Sciatic nerve (tissue), 2 donors: ENCODE measurements at regions not wholly inside any gene's neighbourhood (a gene's known extent, or its start where the extent isn't known, plus 50 kb on each side); places are given as distances from the start of the nearest gene placed in this dataset.

Experiments used
- ATAC-seq: fragments of 200-7000 bp; cut with Tn5 transposase; one replicate; pipeline ENCODE4 v1.9.1; 2020; ENCODE audit warnings: mild to moderate bottlenecking, moderate library complexity
- DNase-seq: peaks from one replicate; pipeline ENCODE4 v3.0.0-alpha.2; 2020; ENCODE audit warnings: low spot score
- intact Hi-C: fragments of 100-400 bp; cut with DNase I; formaldehyde crosslinking; loops from one replicate; pipeline ENCODE4 v1.14.2; 2022
- donor health status: DM: no; HTN: no; CAD: no.
- donor health status: DM: no; HTN: no; CAD: no.

DNA sequence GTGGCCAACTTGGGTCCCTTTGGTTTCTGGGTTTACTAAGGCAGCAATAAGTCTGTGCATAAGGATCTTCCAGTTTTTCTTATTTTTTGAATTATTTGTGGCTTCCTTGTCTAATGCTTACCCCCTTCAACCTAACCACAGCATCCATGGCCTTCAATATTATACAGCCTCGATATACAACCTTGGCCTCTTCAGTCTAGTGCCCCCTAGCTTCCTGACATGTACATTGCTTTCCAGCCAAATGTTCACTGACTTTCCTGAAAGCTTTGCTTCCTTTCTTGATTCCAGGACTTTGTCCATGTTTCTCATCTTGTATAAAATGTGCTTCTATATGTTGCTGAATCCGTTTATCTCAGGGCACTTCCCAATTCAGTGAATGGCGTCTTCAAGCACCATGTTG, 310.1 kb downstream of the OLFM4 start:
- intact Hi-C loops: no loop called here
- no peak for ATAC-seq

DNA sequence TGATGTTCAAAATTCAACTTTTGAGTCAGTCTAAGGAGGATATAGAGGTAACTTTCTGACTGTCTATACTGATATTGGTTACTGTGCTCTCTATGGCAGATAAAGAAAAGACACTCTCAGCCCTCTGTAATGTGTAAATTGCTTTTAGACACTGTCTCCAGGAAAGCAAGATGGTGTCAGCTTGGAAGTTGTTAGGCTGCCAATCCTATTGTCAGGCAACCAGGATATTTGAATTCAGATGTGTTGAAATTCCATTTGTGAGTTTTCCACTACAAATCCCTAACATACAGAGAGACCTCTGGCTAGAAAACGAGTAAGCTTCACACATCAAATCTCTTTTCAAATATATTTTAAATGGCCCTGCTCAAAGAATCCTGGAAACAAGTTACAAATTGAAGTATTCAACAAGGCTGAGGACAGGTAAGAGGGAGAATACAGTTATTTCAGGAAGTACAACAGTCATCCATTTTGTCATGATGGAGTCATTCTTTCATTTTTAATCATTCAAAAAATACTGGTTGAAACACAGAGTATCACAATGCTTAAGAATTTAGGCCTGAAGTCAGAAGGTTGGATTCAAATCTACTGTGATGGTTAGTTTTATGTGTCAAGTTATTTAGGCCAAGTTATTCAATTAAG, 312.0 kb downstream of the OLFM4 start:
- intact Hi-C loops: no loop called here
- no peak for ATAC-seq

More for the DNA sequence above, 310.1 kb downstream of the OLFM4 start:
- no peak for DNase-seq

DNA sequence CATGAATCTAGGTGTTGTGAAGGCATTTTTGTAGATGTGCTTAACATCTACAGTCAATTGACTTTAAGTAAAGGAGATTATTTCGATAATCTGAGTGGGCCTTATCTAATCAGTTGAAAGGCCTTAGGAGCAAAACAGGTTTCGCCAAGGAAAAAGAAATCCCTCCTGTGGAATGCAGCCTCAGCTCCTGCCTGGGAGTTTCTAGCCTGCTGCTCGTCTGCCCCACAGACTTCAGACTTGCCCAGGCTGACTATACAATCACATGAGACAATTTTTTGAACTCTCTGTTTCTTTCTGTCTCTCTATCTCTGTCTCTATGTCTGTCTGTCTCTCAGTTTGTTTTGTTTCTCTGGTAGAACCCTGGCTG, 312.5 kb downstream of the OLFM4 start:
- DNase-seq: no peak

More for the DNA sequence above, 312.0 kb downstream of the OLFM4 start:
- no peak for DNase-seq

DNA sequence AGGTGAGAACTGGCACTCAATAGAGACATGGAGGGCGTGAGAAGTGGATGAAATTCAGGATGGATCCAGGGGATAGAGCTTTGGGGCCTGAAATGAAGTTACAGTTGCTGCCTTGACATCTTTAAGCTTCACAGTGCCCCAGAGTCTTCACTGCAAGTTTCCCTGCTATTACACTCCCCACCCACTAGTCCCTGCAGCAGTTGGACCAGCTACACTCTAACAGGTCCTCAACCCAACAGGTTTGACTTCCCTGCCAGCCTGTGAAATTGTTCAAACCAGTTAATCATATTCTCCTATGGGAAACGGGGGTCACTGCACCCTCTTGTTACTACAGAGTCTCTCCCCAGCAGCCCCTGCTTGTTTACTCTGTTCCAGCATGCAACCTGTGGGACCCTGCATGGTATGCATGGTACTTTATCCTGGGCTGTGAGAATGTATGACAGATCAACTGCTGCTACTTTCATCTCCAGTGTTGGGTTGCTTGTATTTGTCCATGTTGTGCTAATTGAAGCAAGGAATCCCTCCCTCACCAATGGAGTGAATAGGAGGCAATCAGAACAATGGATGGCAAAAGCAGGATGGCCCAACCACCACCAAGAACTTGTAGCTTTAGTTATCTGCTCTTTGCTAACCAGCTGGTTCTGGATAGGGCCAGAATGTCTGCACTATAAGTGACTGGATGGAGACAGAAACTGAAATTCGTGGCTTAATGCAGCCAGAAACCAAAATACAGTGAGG, 314.2 kb downstream of the OLFM4 start:
- intact Hi-C loops: no loop called here
- no peak for ATAC-seq
- DNase-seq: no peak

More for the DNA sequence above, 312.5 kb downstream of the OLFM4 start:
- intact Hi-C loops: no loop called here
- ATAC-seq: no peak

DNA sequence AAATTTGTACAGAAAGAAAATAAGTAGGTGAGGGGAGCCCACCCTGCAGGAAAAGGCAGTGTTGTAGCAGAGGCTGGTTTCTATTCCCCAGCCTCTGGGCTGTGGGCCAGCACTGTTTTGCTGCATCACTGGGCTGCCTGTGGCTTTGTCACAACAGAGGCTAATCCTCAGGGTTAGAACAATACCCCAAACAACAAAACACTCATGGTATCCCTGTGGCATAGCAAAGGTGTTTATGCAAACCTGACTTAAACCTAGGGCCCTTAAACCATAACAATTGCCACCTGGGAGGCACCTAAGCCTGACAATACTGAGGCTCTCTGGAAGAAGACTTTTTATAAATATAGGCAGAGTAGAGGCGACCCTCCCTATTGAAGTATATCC, 314.7 kb downstream of the OLFM4 start:
- ATAC-seq: no peak
- intact Hi-C loops: no loop called here

DNA sequence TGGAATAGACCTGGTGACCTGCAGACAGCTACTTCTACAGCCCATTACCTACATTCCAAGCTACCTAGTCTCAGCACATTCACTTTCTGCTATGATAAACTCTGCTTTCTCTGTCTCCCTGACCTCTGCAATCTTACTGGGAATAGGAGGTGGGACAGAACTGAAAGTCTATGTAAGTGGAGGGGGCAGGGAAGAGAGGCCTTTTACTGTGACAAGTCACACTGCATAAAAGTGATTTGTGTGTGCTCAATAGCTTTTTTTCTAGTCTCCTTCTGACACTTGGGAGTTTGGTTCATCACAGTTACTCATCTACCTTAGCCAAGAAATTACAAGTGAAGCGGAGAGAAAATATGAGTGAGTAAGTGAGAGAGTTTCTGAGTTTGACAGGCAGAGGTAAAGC, 322.4 kb downstream of the OLFM4 start:
- no peak for DNase-seq
- ATAC-seq: no peak
- intact Hi-C loops: no loop called here

More for the DNA sequence above, 314.7 kb downstream of the OLFM4 start:
- no peak for DNase-seq

DNA sequence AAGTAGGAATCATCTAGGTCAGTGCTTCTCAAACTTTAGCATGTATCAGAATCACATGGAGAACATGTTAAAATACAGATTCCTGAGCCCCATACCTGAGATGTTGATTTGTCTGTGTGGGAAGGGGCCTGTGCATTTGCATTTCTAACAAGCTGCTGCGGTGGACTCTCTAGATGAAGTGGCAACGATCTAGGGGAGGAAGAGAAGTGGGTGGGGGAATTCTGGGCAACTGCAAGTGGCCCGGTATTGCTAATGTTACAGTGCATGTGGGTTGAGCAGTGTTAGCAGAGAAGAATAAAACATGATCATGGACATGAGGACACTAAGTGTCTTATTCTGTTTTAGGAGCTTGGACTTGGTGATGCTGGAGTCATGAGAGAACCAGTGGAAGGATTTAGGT, 329.0 kb downstream of the OLFM4 start:
- intact Hi-C loops: no loop called here
- no peak for DNase-seq
- ATAC-seq: no peak

DNA sequence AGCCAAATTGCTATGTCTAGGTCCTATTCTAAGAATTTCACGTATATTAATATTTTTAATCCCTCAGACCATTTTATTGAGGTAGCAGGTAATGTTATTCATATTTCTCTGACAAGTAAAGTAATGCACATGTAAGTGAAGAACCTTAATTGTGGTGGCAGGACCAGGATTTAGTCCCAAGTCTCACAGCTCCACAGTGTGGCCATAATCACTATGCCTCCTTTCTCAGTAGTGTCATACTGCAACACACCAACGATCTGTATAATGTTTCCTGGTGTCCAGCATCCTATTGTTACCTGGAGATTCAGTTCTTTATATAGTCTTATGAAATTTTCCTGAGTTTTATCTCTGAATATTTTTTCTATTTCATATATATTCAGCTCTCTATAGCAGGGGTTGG, 340.3 kb downstream of the OLFM4 start:
- intact Hi-C loops: no loop called here
- no peak for ATAC-seq

DNA sequence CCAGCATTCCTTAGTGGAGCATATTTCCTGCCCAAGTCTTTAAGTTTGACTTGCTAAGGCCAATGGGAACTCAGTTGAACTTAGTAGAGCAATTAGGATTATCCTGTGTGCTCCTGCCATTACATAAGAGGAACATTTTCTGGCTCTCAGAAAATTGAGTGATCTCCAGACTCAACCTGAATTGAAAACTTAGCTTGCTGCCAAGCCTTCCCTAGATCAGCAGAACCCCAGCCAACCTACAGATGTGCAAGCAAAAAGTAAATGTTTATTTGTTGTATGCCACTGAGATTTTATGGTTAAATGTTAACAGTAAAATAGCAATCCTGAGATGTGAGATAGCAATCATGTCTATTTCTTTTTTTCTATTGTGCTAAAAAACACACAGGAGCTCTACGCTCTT, 350.9 kb downstream of the OLFM4 start:
- ATAC-seq: no peak
- intact Hi-C loops: no loop called here
- DNase-seq: no peak

More for the DNA sequence above, 340.3 kb downstream of the OLFM4 start:
- no peak for DNase-seq

DNA sequence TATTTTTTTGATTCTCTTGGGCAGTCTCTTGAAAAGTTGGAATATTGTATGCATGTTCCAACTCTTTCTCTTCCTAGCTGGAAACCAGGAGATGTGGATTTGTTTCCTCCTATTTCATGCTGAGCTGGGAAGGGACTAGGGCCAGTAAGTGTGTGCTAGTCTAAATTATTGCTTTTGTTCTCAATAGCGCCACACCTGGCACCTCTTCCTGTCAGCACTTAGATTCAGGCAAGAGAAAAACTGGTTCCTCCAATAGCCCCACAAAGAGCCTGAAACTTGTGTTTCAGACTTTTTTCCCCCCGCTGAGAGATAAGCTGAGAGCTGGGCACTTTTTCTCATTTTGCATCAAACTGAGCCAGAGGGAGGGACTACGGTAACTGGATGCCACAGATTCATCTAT, 353.4 kb downstream of the OLFM4 start:
- ATAC-seq (no peak), DNase-seq (no peak)
- intact Hi-C loops: no loop called here

DNA sequence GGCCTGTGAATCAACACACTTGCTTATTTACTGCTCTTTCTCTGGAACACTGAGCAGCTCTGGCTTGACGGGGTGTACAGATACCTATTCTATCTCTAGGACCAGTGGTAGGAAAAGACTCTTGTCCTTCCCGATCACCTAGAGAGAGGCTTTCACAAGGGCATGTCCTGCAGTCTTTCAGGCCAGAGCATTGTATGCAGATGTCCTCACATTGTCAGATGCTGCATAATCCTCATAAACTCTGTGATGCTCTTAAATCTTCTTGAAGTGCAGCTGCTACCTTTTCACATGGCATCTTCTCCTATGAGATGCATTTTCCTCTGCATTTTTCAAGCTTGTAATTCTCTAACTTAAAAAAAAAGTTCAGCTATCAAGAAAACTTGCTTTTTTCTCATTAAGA, 369.4 kb downstream of the OLFM4 start:
- no peak for DNase-seq
- intact Hi-C loops: no loop called here
- no peak for ATAC-seq

DNA sequence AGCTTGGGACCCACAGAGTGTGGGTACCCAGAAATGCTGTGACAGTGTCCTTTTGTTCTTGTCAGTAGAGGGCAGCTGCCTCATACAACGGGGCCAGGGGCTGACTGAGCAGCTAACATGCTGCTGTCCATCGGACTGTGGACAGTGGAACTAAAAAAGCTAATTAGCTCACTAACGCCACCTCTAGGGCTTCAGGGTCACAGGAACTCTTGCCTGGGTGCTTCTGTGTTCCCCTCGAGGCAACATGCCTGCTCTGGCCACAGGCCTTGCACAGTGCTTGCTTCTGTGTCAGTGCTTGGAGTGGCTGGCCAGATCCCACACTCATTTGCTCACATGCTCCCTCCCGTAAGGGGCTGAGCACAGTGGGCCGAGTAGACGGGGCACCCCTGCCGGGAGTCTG, 377.0 kb downstream of the OLFM4 start:
- DNase-seq (no peak), ATAC-seq (no peak)
- intact Hi-C loops: no loop called here

DNA sequence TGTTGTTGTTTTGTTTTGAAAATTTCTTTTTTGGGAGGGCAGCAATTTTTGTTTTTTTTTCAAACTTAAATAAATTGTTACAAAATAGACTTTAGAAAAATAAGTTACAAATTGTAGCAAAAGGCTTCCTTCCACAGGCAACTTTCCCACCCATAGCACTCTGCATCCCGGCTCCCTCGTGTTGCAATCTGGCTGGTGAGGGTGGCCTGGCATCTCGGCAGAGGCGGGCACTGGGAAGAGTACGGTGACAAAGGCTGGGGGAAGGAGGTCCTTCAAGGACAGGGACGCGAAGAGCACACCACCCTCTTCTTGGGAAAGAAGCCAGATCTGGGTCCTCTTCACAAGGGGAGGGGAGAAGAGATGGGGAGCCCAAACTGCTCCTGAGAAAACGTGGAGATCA, 379.7 kb downstream of the OLFM4 start:
- intact Hi-C loops: no loop called here
- DNase-seq: no peak
- no peak for ATAC-seq

DNA sequence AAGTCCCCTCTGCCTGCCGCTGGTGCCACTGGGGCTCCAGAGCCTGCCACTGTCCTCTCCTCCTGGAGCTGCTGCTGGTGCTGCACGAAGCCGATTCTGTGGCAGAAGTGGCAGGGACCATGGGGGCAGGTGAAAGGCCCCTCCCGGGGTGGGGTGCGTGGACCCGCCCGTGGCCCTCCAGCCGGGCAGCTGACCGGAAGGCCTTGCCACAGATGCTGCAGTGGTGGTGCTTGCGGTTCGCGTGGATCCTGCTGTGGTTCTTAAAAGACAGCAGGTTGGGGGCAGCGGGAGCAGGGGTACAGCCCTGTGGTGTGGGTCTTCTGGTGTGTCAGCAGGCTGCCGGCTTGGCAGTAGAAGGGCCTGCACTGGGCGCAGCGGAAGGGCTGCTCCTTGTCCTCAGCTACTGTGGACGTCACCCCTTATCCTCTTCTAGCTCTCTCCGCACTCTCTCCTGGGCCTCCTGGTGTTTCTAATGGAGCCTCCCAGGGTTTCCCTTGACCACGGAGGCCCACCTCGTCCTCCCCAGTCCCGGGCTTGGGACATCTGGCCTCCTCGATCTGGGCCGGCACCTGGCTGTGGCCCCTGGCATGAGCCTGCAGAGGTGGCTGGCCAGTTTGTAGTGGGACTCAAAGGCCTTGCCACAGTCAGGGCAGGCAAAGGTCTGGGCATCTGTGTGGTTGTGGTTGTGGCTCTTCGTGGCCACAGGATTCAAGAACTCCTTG, 380.4 kb downstream of the OLFM4 start:
- DNase-seq (no peak), ATAC-seq (no peak)
- intact Hi-C loops: no loop called here

DNA sequence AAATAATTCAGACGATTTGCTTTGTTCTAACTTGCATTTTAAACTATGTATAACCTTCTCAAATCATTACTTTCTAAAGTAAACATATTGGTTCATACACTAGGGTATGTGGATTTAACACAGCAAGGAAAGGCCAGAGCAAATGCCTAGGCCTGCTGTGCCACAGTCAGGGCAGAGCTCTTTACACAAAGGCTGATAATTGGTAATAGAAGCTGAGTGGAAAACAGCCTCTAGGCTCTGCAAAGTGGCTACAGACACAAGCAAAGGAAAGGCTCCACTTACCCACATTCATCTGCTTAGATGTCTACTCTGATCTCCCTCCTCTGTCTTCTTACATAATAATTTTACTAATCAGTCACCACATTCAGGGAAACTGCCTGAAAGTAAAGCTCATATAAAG, 382.9 kb downstream of the OLFM4 start:
- ATAC-seq (no peak), DNase-seq (no peak)
- intact Hi-C loops: no loop called here

DNA sequence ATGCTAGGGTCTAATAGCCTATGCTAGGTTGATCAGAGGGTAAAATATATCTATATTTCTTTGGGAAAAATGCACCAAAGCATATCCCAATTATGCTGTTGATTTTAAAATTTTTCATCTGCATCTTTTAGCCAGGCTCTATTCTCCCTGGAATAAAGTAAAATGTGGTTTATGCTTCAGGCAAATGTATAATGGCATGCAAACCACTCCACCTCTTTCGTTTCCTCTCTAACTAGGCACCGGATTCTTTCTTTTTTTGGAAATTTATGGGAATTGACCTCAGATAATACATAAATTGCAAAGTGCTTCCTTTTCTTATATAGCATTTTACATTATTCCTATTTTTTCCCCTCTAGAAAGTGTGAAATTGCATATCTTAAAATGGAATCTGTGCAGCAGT, 386.5 kb downstream of the OLFM4 start:
- ATAC-seq: no peak
- intact Hi-C loops: no loop called here
- no peak for DNase-seq

DNA sequence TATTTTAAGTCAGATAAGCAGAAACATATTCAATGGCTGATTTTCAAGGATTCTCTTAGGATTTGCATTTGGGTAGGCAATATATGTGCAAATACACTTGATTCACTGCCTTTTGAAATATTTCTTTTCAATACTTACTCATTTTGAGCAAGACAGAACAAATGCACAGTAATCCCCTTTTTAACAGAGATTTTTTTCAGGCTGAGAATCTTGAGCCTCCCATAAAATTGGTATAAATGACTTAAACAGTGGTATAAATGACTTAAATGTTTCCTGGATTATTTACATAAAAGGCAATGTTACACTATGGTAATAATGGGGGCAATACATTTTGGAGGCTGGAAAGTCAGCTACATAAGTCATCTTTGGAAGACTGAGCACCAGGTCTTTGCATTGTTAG, 389.0 kb downstream of the OLFM4 start:
- intact Hi-C loops: no loop called here
- DNase-seq (no peak), ATAC-seq (no peak)

DNA sequence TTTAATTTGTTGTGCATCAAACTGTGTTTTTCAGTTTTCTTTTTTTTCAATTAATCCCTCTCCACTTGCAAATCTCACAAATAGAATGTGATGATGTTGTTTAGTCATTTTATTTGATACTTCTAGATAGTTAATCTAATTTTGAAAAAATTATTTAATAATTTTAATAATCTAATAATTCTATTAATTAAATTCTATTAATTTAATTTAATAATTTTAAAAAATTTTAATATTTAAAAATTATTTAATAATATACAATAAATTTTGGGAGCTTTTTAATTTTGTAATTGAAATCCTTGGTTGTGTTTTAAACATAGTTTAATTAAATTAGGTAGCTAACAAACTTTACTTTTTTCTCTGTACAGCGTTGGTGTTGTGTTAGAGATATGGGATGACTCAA, 393.8 kb downstream of the OLFM4 start:
- no peak for ATAC-seq

DNA sequence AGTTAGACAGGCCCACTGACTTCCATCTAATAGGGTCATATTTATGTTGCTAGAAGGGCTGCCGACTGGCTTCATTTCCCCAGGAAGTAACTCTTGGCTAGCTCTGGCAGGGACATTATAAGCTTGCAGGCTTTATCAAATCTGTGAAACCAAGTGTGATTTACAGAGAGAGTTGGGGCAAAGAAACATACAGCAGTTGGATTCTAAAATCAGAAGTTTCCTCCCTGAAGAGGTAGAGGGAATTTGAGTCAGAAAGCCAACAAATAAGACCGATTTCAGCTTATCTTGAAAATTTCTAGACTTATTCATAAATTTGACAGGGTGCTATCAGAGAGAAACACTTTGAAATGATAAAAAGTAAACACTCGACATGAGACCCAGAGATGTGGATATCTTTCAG, 407.8 kb downstream of the OLFM4 start:
- DNase-seq: no peak
- intact Hi-C loops: no loop called here
- ATAC-seq: no peak

More for the DNA sequence above, 393.8 kb downstream of the OLFM4 start:
- DNase-seq: no peak
- intact Hi-C loops: no loop called here

DNA sequence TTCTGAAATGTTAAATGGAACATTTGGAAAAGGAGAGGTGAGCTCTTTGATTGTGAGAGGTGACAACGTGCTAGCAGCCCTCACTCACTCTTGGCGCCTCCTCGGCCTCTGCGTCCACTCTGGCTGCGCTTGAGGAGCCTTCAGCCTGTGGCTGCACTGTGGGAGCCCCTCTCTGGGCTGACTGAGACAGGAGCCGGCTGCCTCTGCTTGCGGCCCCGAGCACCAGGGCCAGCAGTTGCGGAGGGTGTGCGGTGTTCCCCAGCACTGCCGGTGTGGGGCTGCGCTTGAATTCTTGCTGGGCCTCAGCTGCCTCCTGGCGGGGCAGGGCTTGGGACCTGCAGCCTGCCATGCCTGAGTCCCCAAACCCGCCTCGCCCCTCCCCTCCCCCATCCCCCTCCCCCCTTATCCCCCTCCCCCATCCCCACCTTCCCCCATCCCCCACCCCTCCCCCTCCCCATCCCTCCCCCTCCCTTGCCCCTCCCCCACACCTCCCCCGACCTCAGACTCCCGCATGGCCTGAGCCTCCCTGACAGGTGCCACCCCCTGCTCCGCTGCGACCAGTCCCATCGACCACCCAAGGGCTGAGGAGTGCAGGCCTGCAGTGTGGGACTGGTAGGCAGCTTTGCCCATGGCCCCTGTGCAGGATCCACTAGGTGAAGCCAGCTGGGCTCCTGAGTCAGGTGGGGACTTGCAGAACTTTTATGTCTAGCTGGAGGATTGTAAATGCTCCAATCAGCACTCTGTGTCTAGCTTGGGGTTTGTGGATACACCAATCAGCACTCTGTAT, 411.0 kb downstream of the OLFM4 start:
- intact Hi-C loops: no loop called here
- no peak for ATAC-seq
- DNase-seq: no peak
